Left ventricle myocardium inferior (tissue), 1 donor: ENCODE measurements at regions not wholly inside any gene's neighbourhood (a gene's known extent, or its start where the extent isn't known, plus 50 kb on each side); places are given as distances from the start of the nearest gene placed in this dataset.

Experiments
- DNase-seq: peaks from one replicate; pipeline ENCODE4 v3.0.0-alpha.2; 2020
- H3K27ac ChIP-seq: fragments of 200-600 bp; replicated peaks from 2 replicates; pipeline ENCODE4 v1.8.0; 2021
- H3K27me3 ChIP-seq: fragments of 200-600 bp; 2 replicates; pipeline ENCODE4 v1.8.0; 2021; ENCODE audit warnings: low read depth
- H3K36me3 ChIP-seq: fragments of 200-600 bp; 2 replicates; pipeline ENCODE4 v1.8.0; 2021
- H3K4me1 ChIP-seq: fragments of 200-600 bp; 2 replicates; pipeline ENCODE4 v1.8.0; 2021
- H3K4me3 ChIP-seq: fragments of 200-600 bp; 2 replicates; pipeline ENCODE4 v1.8.0; 2021; ENCODE audit warnings: mild to moderate bottlenecking, moderate library complexity
- H3K9me3 ChIP-seq: fragments of 200-600 bp; replicated peaks from 2 replicates; pipeline ENCODE4 v1.8.0; 2021
- CTCF ChIP-seq: fragments of 200-600 bp; IDR thresholded peaks from 2 replicates; pipeline ENCODE4 v1.8.0; 2021; ENCODE audit warnings: antibody characterized with exemption, mild to moderate bottlenecking, borderline replicate concordance
- intact Hi-C: fragments of 100-400 bp; cut with micrococcal nuclease; formaldehyde crosslinking; loops from one replicate; pipeline ENCODE4 v1.11.0; 2022
- donor health status: DM: no; HTN: yes; CAD: no; lungs with severe emphysema.

GRCh38 chr9:107943901-107944300 lies 454.3 kb upstream of the KLF4 start:
- H3K9me3 ChIP-seq: no peaks in the 10 kb centered on the region
- no peaks in the 10 kb centered on the region for H3K27me3 ChIP-seq
- intact Hi-C loops: no loop called here
- H3K4me1 ChIP-seq: no peaks in the 10 kb centered on the region
- no peak for DNase-seq
- H3K4me3 ChIP-seq: no peak overlapping the region
- H3K36me3 ChIP-seq: no peaks in the 10 kb centered on the region
- no peak for TF ChIP-seq CTCF
- no peak overlapping the region for H3K27ac ChIP-seq

DNA sequence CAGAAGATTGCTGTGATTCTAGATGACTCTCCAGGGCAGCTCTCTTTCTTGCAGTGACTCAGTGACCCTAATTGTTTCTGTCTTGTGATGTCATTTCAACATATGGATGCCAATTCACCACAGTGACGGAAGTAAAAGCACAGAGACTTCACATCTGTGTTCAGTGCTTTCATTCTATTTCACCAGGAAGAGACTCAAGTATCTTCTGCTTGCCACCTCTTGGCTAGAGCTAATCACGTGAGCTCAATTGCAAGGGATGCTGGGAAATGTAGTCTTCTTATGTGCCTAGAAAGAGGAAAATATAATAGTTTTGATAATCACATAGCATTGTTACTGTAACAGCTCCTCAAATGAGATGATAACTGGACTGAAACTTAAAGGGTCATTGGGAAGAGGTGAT lies 453.3 kb upstream of the KLF4 start:
- H3K27me3 ChIP-seq: no peaks in the 10 kb centered on the region
- no peak overlapping the region for H3K27ac ChIP-seq
- H3K4me3 ChIP-seq: no peak overlapping the region
- TF ChIP-seq CTCF: no peak
- no peaks in the 10 kb centered on the region for H3K4me1 ChIP-seq
- intact Hi-C loops: no loop called here
- no peaks in the 10 kb centered on the region for H3K36me3 ChIP-seq
- H3K9me3 ChIP-seq: no peaks in the 10 kb centered on the region
- no peak for DNase-seq

DNA sequence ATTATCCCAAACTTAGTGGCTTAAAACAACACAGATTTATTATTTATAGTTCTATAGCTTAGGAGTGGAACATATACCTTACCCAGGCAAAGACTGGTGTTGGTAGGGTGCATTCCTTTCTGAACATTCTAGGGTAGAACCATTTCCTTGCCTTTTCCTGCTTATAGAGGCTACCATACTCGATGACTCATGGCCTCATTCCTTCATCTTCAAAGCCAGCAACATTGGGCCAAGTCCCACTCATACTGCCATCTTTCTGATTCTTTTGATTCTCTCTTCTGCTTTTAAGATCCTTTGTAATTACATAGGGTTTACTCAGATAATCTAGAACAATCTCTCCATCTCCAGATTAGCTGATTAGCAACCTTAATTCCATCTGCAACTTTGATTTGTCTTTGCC lies 452.7 kb upstream of the KLF4 start:
- H3K27ac ChIP-seq: no peak overlapping the region
- H3K9me3 ChIP-seq: no peaks in the 10 kb centered on the region
- intact Hi-C loops: no loop called here
- no peak for DNase-seq
- no peaks in the 10 kb centered on the region for H3K4me1 ChIP-seq
- H3K27me3 ChIP-seq: no peaks in the 10 kb centered on the region
- H3K36me3 ChIP-seq: no peaks in the 10 kb centered on the region
- no peak overlapping the region for H3K4me3 ChIP-seq
- no peak for TF ChIP-seq CTCF

DNA sequence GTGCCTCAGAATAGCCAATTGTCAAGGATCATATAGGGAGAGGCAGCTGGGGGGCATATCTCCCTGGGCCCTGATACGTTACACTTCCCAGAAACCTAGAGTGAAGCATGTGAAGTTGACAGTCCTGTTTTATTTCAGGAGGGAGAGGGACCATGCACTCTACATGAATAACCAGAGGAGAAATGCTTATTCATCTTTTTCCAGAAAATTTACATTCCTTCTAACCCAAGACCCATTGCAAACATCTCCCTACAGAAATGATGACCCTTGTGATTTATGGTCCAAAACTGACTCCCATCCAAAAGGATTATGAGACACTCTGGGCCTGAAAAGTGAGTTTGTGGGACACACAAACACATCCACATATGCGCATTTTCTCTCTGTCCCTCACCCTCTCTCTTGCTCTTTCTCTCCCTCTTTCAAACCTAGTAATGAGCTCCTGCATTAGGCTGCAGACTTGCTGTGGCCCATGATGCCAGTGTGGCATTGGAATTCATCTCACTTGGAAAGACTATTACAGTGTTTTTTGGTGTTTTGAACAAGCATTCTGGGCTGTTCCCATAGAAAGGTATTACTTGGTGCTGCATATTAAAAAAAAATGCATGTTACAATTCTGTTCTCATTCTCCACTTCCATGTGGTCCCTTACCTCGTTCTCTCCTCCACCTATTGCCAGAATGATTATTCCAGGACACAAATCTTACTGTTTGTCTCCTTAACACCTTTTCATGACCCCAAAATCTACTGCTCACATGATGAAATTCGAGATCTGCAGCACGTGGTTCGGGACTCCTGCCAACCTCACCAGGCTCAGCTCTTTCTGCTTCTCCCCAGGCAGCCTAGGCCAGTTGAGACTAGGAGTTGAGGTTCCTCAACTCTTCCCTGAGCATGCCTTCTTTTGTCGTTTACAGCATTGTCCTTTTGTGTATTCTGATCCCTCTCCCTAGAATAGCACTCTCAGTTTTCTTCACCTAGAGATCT lies 451.3 kb upstream of the KLF4 start:
- DNase-seq: no peak
- H3K36me3 ChIP-seq: no peaks in the 10 kb centered on the region
- TF ChIP-seq CTCF: no peak
- no peaks in the 10 kb centered on the region for H3K27me3 ChIP-seq
- H3K4me1 ChIP-seq: no peaks in the 10 kb centered on the region
- no peaks in the 10 kb centered on the region for H3K9me3 ChIP-seq
- H3K27ac ChIP-seq: no peak overlapping the region
- intact Hi-C loops: no loop called here
- no peak overlapping the region for H3K4me3 ChIP-seq

DNA sequence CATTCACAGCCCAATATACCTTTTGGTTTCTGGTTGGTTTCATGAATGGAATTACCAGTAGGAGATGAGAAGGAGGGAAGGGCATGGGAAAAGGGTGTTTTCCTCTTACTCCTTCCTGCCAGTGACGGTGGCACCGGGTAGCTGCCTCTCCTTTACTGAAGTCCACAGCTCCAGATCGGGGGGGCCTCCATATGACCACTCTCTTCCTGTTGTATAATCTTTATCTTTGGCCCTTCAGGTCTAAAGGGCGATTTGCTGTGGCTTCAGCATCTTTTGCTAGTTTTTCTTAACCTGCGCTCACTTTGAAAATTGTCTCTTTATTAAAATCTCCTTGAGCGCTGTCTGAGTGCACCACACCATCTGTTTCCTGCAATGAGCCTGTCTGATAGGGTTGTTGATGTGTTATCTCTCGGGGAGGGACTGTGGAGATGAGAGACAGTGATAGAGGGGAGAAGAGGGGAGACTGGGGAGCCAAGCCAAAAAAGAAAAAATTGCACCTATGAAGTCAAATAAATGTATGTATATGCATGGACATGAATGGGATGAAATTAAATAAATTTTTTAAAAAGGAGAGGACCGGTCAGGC lies 449.3 kb upstream of the KLF4 start:
- Histone ChIP-seq H3K4me1 (no peaks in the 10 kb centered on the region), H3K27me3 (no peaks in the 10 kb centered on the region), H3K36me3 (no peaks in the 10 kb centered on the region), H3K4me3 (no peak overlapping the region), H3K27ac (no peak overlapping the region), H3K9me3 (no peaks in the 10 kb centered on the region)
- DNase-seq: no peak
- intact Hi-C loops: no loop called here
- no peak for TF ChIP-seq CTCF
